HepG2 (cell line): ENCODE measurements at regions not wholly inside any gene's neighbourhood (a gene's known extent, or its start where the extent isn't known, plus 50 kb on each side); places are given as distances from the start of the nearest gene placed in this dataset.

Source experiments
- ATAC-seq: fragments of 200-7000 bp; cut with Tn5 transposase; 3 replicates; pipeline ENCODE4 v1.9.1; 2020; ENCODE audit warnings: mild to moderate bottlenecking, moderate library complexity
- BruUV-seq: library from RNA; stranded (reverse); fragments of 400-500 nt; replicated peaks from 2 replicates; lab custom pipeline; 2021; lab: Mats Ljungman, UMichigan
- CTCF ChIA-PET: fragments of 300-600 bp; formaldehyde crosslinking; extraction: SDS; loops from one replicate; lab custom pipeline; 2021; ENCODE audit warnings: low total read pairs, inconsistent platforms, low intra/inter-chr PET ratio; lab: Yijun Ruan, JAX
- POLR2A ChIA-PET: fragments of 350-600 bp; sonication (Branson Sonifier 250); formaldehyde crosslinking; loops from one replicate; lab custom pipeline; 2020; ENCODE audit warnings: antibody characterized with exemption, inconsistent platforms; lab: Yijun Ruan, JAX
- DNase-seq: peaks from one replicate; pipeline ENCODE4 v3.0.0-alpha.2; 2015; ENCODE audit warnings: low spot score
- FAIRE-seq: peaks from 3 replicates; lab custom pipeline; 2011; peaks lifted over from hg19 to GRCh38; lab: Jason Lieb, UNC
- H2AFZ ChIP-seq: one replicate; pipeline ENCODE4 v1.6.1; 2011; ENCODE audit warnings: low read length, inconsistent platforms
- H3K27ac ChIP-seq: fragments of 300-600 bp; 3 replicates; pipeline ENCODE4 v1.8.0; 2011; ENCODE audit warnings: mixed run types, mild to moderate bottlenecking, mixed read lengths, low read length, inconsistent platforms; ENCODE audit not compliant: insufficient read depth; ENCODE audit errors: extremely low read length
- H3K27me3 ChIP-seq, 2 experiments: fragments of 200-600 bp in 1 of 2; 2 replicates in 1 of 2; 3 replicates in 1 of 2; pipeline versions ENCODE4 v1.6.0 to v1.8.0; 2011; ENCODE audit warnings: low read length in 2 of 2, mild to moderate bottlenecking in 2 of 2, moderate library complexity in 2 of 2, inconsistent platforms in 1 of 2; ENCODE audit not compliant: insufficient read depth in 2 of 2, control insufficient read depth in 1 of 2
- H3K36me3 ChIP-seq, 2 experiments: fragments of 200-600 bp in 1 of 2; replicated peaks in 1 of 2; 2 replicates in 1 of 2; 3 replicates in 1 of 2; pipeline versions ENCODE4 v1.5.1 to v1.8.0; 2011; ENCODE audit warnings: low read length in 2 of 2, inconsistent platforms in 1 of 2; ENCODE audit not compliant: insufficient read depth in 2 of 2, control insufficient read depth in 1 of 2
- H3K4me1 ChIP-seq: 2 replicates; pipeline ENCODE4 v1.5.1; 2012; ENCODE audit warnings: low read length, inconsistent platforms; ENCODE audit not compliant: insufficient read depth
- H3K4me2 ChIP-seq: 2 replicates; pipeline ENCODE4 v1.6.0; 2011; ENCODE audit warnings: low read depth, low read length, inconsistent platforms
- H3K4me3 ChIP-seq, 3 experiments: fragments of 200-600 bp in 1 of 3; sonication (generic), shearing (Covaris generic) in 1 of 3; replicated peaks in 1 of 3; 2 replicates each; pipeline ENCODE4 v1.5.1; 2011 to 2016; ENCODE audit warnings: low read length in 3 of 3, inconsistent platforms in 2 of 3, low read depth in 2 of 3, mild to moderate bottlenecking in 2 of 3, control low read depth in 1 of 3, mixed read lengths in 1 of 3; ENCODE audit not compliant: insufficient read depth in 1 of 3
- H3K79me2 ChIP-seq: one replicate; pipeline ENCODE4 v1.6.1; 2011; ENCODE audit warnings: low read length, inconsistent platforms; ENCODE audit not compliant: insufficient read depth
- H3K9ac ChIP-seq: 2 replicates; pipeline ENCODE4 v1.6.0; 2011; ENCODE audit warnings: mild to moderate bottlenecking, low read depth, low read length, inconsistent platforms; ENCODE audit not compliant: insufficient read depth
- H3K9me3 ChIP-seq: 2 replicates; pipeline ENCODE4 v1.5.1; 2012; ENCODE audit warnings: mild to moderate bottlenecking, low read length
- H4K20me1 ChIP-seq: 2 replicates; pipeline ENCODE4 v1.6.0; 2011; ENCODE audit warnings: inconsistent platforms, mild to moderate bottlenecking, low read length, moderate library complexity; ENCODE audit not compliant: insufficient read depth
- CC2D1A ChIP-seq: sonication (generic); formaldehyde crosslinking; IDR thresholded peaks from 2 replicates; pipeline ENCODE4 v1.8.1; 2023; ENCODE audit warnings: mild to moderate bottlenecking, missing genetic modification reagents
- CENPX ChIP-seq: sonication (generic); formaldehyde crosslinking; IDR thresholded peaks from 2 replicates; pipeline ENCODE4 v1.9.0; 2021; ENCODE audit warnings: mild to moderate bottlenecking, missing genetic modification reagents, moderate library complexity
- CERS6 ChIP-seq: sonication (generic); formaldehyde crosslinking; IDR thresholded peaks from 2 replicates; pipeline ENCODE4 v1.5.0; 2020; ENCODE audit warnings: missing genetic modification reagents
- HMGXB3 ChIP-seq: sonication (generic); formaldehyde crosslinking; IDR thresholded peaks from 2 replicates; pipeline ENCODE4 v1.4.0; 2020; ENCODE audit warnings: missing genetic modification reagents, borderline replicate concordance
- HOXA3 ChIP-seq: sonication (generic); formaldehyde crosslinking; IDR thresholded peaks from 2 replicates; pipeline ENCODE4 v1.5.0; 2020; ENCODE audit warnings: missing genetic modification reagents
- NFAT5 ChIP-seq: sonication (generic); formaldehyde crosslinking; IDR thresholded peaks from 2 replicates; pipeline ENCODE4 v1.4.0; 2020; ENCODE audit warnings: missing genetic modification reagents
- RBM22 ChIP-seq: fragments of 200-400 bp; formaldehyde crosslinking; optimal IDR thresholded peaks from 2 replicates; pipeline ENCODE3; 2017; ENCODE audit warnings: mild to moderate bottlenecking, low read length, moderate library complexity
- SAP130 ChIP-seq: IDR thresholded peaks from 2 replicates; pipeline ENCODE4 v1.6.1; 2016; ENCODE audit warnings: low read depth
- SMYD3 ChIP-seq: sonication (generic); formaldehyde crosslinking; IDR thresholded peaks from 2 replicates; pipeline ENCODE4 v1.8.1; 2023; ENCODE audit warnings: mild to moderate bottlenecking, missing genetic modification reagents
- SRSF4 ChIP-seq: fragments of 200-400 bp; formaldehyde crosslinking; IDR thresholded peaks from one replicate; pipeline ENCODE4 v1.6.1; 2018; ENCODE audit warnings: mild to moderate bottlenecking, low read depth, low read length, moderate library complexity; ENCODE audit not compliant: poor library complexity, severe bottlenecking
- SUZ12 ChIP-seq: fragments of 150-350 bp; IDR thresholded peaks from 2 replicates; pipeline ENCODE4 v1.6.1; 2014; ENCODE audit warnings: low read depth, low read length
- ZNF343 ChIP-seq: sonication (generic); formaldehyde crosslinking; IDR thresholded peaks from 2 replicates; pipeline ENCODE4 v1.4.0; 2020; ENCODE audit warnings: mild to moderate bottlenecking, missing genetic modification reagents
- ZNF382 ChIP-seq: sonication (generic); formaldehyde crosslinking; IDR thresholded peaks from 2 replicates; pipeline ENCODE4 v1.5.0; 2020; ENCODE audit warnings: missing genetic modification reagents, mild to moderate bottlenecking, borderline replicate concordance
- ZNF431 ChIP-seq: sonication (generic); formaldehyde crosslinking; IDR thresholded peaks from 2 replicates; pipeline ENCODE4 v1.9.0; 2022; ENCODE audit warnings: missing genetic modification reagents, low read depth, mild to moderate bottlenecking, borderline replicate concordance
- ZNF841 ChIP-seq: sonication (generic); formaldehyde crosslinking; IDR thresholded peaks from 2 replicates; pipeline ENCODE4 v1.8.1; 2023; ENCODE audit warnings: missing genetic modification reagents, borderline replicate concordance
- WGBS: methylation state at CpG from one replicate; pipeline ENCODE4 v1.1.6; 2017; ENCODE audit warnings: low lambda C conversion rate; 5-methylcytosine and 5-hydroxymethylcytosine counted together
- in situ Hi-C: cut with HindIII; loops from 2 replicates; pipeline ENCODE4 v1.10.0; 2017; ENCODE audit warnings: low pct_unique_long_range_greater_than_20kb; ENCODE audit not compliant: extremely low pct_ligation_motif_present
- intact Hi-C: fragments of 100-400 bp; cut with micrococcal nuclease; formaldehyde crosslinking; loops from one replicate; pipeline ENCODE4 v1.10.0; 2022; ENCODE audit not compliant: unreplicated experiment

GRCh38 chr2:150144546-150145298 is 342.7 kb downstream of the RND3 start:
- H2AFZ ChIP-seq = no peak overlapping the region
- H3K27ac ChIP-seq = no peak overlapping the region
- H3K79me2 ChIP-seq = no peaks in the 10 kb centered on the region
- CTCF ChIA-PET = no interaction called here
- intact Hi-C loops (no loop called here), in situ Hi-C loops (no loop called here)
- FAIRE-seq = no peak
- peaks cover 71% of the 10 kb centered on the region for H3K9me3 ChIP-seq
- POLR2A ChIA-PET = no interaction called here
- no peaks in the 10 kb centered on the region for H3K4me1 ChIP-seq
- no peak for ATAC-seq
- H4K20me1 ChIP-seq = no peaks in the 10 kb centered on the region
- no peaks in the 10 kb centered on the region for H3K27me3 ChIP-seq
- no TSS peak for BruUV-seq
- DNase-seq = no peak
- 8% methylated on average over 2 of the region's 2 CpGs for WGBS
- no peaks in the 10 kb centered on the region for H3K36me3 ChIP-seq
- no peak overlapping the region for H3K4me3 ChIP-seq
- H3K4me2 ChIP-seq = no peak overlapping the region
- no peak overlapping the region for H3K9ac ChIP-seq
- TF ChIP-seq RBM22 (no peak), SMYD3 (no peak), NFAT5 (CRISPR knock-in tag) (no peak), SRSF4 (no peak), SUZ12 (no peak), SAP130 (no peak), CERS6 (no peak), CC2D1A (no peak), ZNF382 (CRISPR knock-in tag) (no peak), CENPX (CRISPR knock-in tag) (no peak), HMGXB3 (CRISPR knock-in tag) (no peak), ZNF343 (no peak), ZNF841 (CRISPR knock-in tag) (no peak), HOXA3 (no peak), ZNF431 (no peak)
